Type B pancreatic cell (in vitro differentiated cells): ENCODE measurements at regions not wholly inside any gene's neighbourhood (a gene's known extent, or its start where the extent isn't known, plus 50 kb on each side); places are given as distances from the start of the nearest gene placed in this dataset.

ENCODE experiments used
- DNase-seq: peaks from one replicate; pipeline ENCODE4 v3.0.0; 2021; ENCODE audit warnings: mixed read lengths; ENCODE audit not compliant: unreplicated experiment; ENCODE audit errors: extremely low spot score
- H3K27ac Mint-ChIP-seq: 2 replicates; pipeline ENCODE4 v1.8.0; 2021; ENCODE audit warnings: mild to moderate bottlenecking, mixed read lengths
- H3K27me3 Mint-ChIP-seq: 2 replicates; pipeline ENCODE4 v1.8.0; 2021; ENCODE audit warnings: mixed read lengths
- H3K36me3 Mint-ChIP-seq: 2 replicates; pipeline ENCODE4 v1.8.0; 2021; ENCODE audit warnings: mixed read lengths
- H3K4me1 Mint-ChIP-seq: one replicate; pipeline ENCODE4 v1.8.0; 2021; ENCODE audit warnings: mixed read lengths; ENCODE audit not compliant: unreplicated experiment
- H3K4me3 Mint-ChIP-seq: 2 replicates; pipeline ENCODE4 v1.8.0; 2021; ENCODE audit warnings: mild to moderate bottlenecking, mixed read lengths
- H3K9me3 Mint-ChIP-seq: 2 replicates; pipeline ENCODE4 v1.8.0; 2021; ENCODE audit warnings: mixed read lengths
- CTCF ChIP-seq: fragments of 200-600 bp; sonication (generic); conservative IDR thresholded peaks from 2 replicates; pipeline ENCODE4 v1.5.0; 2021; ENCODE audit warnings: antibody characterized with exemption, mild to moderate bottlenecking

- Mint-ChIP-seq H3K27me3 (peaks cover 5% of the 10 kb centered on the region), H3K9me3 (no peaks in the 10 kb centered on the region), H3K27ac (peak overlapping the region; percentile 46), H3K4me3 (no peak overlapping the region), H3K4me1 (peaks cover 5% of the 10 kb centered on the region), H3K36me3 (no peaks in the 10 kb centered on the region)
- no peak for DNase-seq
- no peak for TF ChIP-seq CTCF
These were observed 291.6 kb upstream of the CFAP20DC start for GRCh38 chr3:59341459-59341858.

GRCh38 chr3:59339818-59340217 is 290.0 kb upstream of the CFAP20DC start:
- DNase-seq = no peak
- Mint-ChIP-seq H3K36me3 (no peaks in the 10 kb centered on the region), H3K4me3 (no peak overlapping the region), H3K27me3 (peaks cover 5% of the 10 kb centered on the region), H3K27ac (no peak overlapping the region), H3K4me1 (peaks cover 5% of the 10 kb centered on the region), H3K9me3 (no peaks in the 10 kb centered on the region)
- TF ChIP-seq CTCF = no peak

- Mint-ChIP-seq H3K27ac (no peak overlapping the region), H3K4me3 (no peak overlapping the region), H3K36me3 (peaks cover 2% of the 10 kb centered on the region), H3K4me1 (peaks cover 5% of the 10 kb centered on the region), H3K9me3 (no peaks in the 10 kb centered on the region), H3K27me3 (peaks cover 5% of the 10 kb centered on the region)
- no peak for DNase-seq
- no peak for TF ChIP-seq CTCF
These were observed 289.1 kb upstream of the CFAP20DC start for GRCh38 chr3:59338934-59339333.

- H3K27me3 Mint-ChIP-seq = peaks cover 5% of the 10 kb centered on the region
- no peak overlapping the region for H3K27ac Mint-ChIP-seq
- H3K4me3 Mint-ChIP-seq = no peak overlapping the region
- peaks cover 3% of the 10 kb centered on the region for H3K36me3 Mint-ChIP-seq
- DNase-seq = no peak
- TF ChIP-seq CTCF = no peak
- H3K4me1 Mint-ChIP-seq = no peaks in the 10 kb centered on the region
- no peaks in the 10 kb centered on the region for H3K9me3 Mint-ChIP-seq
These were observed 285.5 kb upstream of the CFAP20DC start for GRCh38 chr3:59335338-59335737.

GRCh38 chr3:59334585-59334984 is 284.8 kb upstream of the CFAP20DC start:
- peaks cover 2% of the 10 kb centered on the region for H3K27me3 Mint-ChIP-seq
- H3K36me3 Mint-ChIP-seq = peaks cover 3% of the 10 kb centered on the region
- H3K9me3 Mint-ChIP-seq = no peaks in the 10 kb centered on the region
- no peak for TF ChIP-seq CTCF
- H3K27ac Mint-ChIP-seq = no peak overlapping the region
- no peak overlapping the region for H3K4me3 Mint-ChIP-seq
- DNase-seq = no peak
- H3K4me1 Mint-ChIP-seq = no peaks in the 10 kb centered on the region

GRCh38 chr3:59327376-59327808 is 277.6 kb upstream of the CFAP20DC start:
- DNase-seq = no peak
- peaks cover 2% of the 10 kb centered on the region for H3K4me1 Mint-ChIP-seq
- no peak for TF ChIP-seq CTCF
- H3K4me3 Mint-ChIP-seq = no peak overlapping the region
- peaks cover 6% of the 10 kb centered on the region for H3K9me3 Mint-ChIP-seq
- H3K36me3 Mint-ChIP-seq = peaks cover 4% of the 10 kb centered on the region
- H3K27me3 Mint-ChIP-seq = peaks cover 3% of the 10 kb centered on the region
- no peak overlapping the region for H3K27ac Mint-ChIP-seq
